NCI-H524 (cell line): ENCODE measurements at regions not wholly inside any gene's neighbourhood (a gene's known extent, or its start where the extent isn't known, plus 50 kb on each side); places are given as distances from the start of the nearest gene placed in this dataset.
"Not testable (repeated sequence)": the region's sequence is repeated elsewhere in the genome, so short reads cannot be mapped to it uniquely, and the experiment has no call there.

Experiments
- DNase-seq, 2 experiments: peaks; one replicate each; lab custom pipeline; 2025; lab: John Stamatoyannopoulos, UW

DNA sequence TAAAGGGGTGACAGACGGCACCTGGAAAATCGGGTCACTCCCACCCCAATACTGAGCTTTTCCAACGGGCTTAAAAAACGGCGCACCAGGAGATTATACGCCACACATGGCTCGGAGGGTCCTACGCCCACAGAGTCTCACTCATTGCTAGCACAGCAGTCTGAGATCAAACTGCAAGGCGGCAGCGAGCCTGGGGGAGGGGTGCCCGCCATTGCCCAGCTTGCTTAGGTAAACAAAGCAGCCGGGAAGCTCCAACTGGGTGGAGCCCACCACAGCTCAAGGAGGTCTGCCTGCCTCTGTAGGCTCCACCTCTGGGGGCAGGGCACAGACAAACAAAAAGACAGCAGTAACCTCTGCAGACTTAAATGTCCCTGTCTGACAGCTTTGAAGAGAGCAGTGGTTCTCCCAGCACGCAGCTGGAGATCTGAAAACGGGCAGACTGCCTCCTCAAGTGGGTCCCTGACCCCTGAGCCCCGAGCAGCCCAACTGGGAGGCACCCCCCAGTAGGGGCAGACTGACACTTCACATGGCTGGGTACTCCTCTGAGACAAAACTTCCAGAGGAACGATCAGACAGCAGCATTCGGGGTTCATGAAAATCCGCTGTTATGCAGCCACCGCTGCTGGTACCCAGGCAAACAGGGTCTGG, 162.8 kb upstream of the GJE1 start:
- DNase-seq = not testable (repeated sequence)

DNA sequence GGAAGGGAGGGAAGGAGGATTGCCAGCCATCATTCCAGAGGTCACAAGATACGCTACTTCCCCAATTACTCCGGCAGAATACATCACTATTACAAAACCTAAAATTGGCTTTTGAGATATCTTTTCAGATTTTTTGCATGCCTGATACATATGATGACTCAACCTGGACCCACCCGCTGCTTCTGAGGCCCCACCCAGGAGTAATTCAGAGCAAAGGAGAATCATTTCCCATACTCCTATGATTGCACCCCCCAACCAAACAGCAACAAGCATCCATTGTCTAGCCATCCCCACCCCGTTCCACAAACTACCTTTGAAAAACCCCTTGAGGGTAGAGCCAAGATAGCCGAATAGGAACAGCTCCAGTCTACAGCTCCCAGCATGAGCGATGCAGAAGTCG, 163.5 kb upstream of the GJE1 start:
- DNase-seq = no peak

DNA sequence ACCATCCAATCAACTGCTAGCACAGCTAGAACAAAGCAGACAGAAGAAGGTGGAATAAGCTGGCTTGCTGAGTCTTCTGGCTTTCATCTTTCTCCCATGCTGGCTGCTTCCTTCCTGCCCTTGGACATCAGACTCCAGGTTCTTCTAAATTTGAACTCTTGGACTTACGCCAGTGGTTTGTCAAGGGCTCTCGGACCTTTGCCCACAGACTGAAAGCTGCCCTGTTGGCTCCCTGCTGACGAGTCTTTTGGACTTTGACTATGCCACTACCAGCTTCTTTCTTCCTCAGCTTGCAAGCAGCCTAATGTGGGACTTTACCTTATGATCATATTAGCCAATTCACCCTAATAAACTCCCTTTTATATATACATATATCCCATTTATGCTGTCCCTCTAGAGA, 164.1 kb upstream of the GJE1 start:
- no peak for DNase-seq

DNA sequence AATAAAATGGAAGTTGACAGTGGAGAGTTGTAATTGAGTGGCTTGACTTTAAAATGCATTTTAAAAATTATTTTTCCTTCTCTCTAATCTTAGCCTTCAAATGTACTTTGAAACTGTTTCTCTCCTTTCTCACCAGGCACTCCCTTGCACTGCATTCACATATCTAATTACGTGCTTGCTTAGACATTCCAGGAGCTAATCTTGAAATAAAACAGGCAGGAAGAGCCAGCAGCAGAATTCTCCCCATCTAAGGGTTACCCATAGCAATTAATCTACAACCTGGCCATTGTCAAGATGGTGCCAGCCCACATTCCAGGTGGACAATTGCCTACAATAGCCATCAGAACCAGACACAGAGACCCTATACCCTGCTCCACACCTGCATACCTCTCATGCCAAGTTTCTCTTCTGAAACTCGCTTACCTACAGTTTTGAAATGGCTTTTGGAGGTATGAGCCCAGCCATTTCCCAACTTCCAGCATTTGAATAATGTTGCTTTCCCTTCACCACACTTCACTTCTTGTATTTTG, 167.6 kb upstream of the GJE1 start:
- DNase-seq = no peak

DNA sequence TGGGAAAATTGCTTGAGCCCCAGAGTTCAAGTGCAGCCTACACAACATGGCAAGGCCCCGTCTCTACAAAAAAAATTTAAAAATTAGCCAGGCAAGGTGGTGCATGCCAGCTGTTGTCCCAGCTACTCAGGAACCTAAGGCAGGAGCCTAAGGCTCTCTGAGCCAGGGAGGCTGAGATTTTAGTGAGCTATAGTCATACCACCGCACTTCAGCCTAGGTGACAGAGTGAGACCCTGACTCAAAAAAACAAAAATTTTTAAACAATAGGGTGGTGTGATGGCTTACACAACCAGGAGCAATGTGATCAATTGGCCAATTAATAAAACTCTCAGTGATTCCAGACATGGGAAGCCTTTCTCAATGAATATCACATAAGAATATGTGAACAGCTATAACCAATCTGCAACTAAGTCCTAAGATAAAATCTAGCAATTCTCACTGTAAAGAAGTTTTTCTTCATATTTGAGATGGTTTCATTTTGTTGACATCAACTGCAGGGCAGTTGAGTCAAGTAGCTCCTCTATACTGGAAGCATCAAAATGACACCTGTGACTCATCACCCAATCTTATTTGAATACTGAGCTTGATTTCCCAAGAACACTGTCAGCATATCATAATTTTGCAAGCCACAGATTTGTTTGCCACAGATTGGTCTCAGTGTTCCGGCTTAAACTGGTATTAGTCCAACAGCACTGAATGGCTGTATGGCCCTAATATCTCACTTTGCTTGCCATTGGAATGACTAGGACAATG, 169.0 kb upstream of the GJE1 start:
- DNase-seq = peak; percentile 36 to 46

DNA sequence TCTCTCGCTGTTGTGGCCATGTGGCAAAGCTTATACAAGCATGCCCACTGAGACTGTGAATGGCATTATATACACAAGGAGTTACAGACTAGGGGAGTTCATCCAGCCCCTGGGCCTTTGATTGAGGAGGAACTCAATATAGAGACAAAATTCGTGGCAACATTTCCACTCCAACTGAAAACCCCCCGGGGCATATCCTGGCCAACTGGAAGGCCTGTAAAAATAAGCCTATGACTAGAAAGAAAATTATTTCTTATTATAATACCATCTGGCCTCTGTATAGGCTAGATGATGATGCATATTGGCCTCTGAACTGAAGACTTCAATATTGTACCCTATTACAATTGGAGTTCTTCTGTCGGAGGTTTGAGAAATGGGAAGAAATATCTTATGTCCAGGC, 175.5 kb upstream of the GJE1 start:
- DNase-seq = no peak

DNA sequence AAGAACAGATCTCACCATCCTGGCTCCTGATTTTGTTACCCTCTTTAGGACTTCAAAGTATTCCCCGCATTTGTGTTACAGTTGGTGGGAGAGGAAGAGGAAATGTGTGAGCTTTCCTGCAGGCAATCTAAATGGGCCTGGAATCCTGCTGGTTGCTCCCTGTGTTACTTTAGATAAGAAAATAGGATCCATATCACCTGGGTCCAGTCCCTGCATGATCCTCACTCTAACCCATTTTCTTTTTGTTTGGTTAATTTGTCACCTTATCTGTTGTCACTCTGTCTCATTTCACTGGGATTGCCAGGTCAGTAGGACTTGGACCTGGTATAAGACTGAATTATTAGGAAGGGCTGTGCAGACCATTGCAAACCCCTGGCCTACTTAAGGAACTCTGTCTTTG, 175.9 kb upstream of the GJE1 start:
- no peak for DNase-seq

DNA sequence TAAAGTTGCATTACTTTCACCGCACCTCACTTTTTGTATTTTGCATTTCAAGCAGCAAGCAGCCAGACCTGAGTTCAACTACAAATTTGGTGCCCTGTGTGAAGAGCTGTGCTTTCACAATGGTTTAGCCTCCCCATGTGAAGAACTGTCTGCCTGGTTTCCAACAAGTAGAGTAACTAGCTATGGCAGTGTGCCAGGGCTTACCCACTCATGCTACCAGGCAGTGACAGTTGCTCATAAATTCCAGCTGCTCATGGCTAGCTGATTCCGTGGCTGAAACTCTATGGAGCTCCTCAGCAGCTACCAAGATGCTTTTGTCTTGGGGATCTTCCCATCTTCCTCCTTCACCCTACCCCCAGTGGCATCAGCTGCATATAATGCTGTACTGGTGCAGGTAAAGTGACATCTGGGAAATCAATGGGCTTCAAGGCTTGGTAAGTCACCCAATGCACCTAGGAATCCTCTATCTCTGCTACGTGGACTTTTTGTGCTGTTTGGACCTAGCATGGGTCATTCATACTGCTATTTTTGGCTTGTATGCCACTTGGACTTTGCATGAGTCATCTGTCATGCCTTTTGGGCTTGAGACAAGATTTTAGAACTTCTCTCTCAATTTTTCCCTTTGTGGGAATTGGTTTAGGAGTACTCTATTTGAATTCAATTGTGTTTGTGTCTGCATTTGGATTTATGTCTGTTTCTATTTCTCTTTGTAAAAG, 176.5 kb upstream of the GJE1 start:
- DNase-seq = peak in 1 of 2 experiments; percentile 53

DNA sequence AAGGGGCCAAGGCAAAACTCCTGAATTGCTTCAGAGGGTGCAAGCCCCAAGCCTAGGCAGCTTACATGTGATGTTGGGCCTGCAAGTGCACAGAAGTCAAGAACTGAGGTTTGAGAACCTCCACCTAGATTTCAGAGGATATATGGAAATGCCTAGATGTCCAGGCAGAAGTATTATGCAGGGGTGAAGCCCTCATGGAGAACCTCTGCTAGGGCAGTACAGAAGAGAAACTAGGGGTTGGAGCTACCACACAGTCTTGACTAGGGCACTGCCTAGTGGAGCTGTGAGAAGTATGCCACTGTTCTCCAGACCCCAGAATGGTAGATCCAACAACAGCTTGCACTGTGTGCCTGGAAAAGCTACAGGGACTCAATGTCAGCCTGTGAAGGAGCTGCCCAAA, 179.7 kb upstream of the GJE1 start:
- DNase-seq = no peak

DNA sequence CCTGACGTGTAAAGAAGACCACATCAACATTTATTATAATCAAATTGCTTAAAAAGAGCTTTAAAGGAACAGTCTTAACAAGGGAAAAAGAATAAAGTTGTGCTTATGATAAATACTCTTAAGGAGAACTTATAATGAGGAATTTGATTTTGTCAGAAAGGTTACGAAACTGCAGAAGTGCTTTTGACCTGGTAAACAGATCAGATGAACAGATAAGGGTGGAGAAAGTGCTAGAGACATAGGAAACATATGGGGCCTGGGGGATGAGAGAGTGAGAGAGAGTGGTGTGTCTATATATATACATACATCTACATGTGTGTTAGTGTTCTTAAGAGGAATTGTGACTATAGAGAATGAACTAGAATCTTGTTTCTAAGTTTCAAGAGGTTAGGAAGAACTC, 186.2 kb upstream of the GJE1 start:
- DNase-seq = no peak

DNA sequence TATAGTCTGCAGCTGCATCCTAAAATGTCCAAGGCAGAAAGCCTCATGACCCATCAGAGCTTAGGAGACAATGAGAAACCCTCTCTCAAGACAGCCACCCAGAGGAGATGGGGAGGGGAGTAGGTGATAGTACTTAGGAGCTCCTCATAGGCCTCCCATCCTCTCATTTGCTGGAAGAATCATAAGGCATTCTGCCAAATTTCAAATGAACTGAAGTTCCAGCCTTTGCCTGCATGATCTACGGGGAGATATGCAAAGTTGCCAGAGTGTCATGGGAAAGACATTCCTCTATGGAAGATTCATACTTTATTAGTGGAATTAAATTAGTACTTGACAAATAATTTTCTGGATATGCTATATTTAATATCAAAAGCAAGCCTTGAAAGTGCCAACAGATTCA, 194.1 kb upstream of the GJE1 start:
- no peak for DNase-seq

DNA sequence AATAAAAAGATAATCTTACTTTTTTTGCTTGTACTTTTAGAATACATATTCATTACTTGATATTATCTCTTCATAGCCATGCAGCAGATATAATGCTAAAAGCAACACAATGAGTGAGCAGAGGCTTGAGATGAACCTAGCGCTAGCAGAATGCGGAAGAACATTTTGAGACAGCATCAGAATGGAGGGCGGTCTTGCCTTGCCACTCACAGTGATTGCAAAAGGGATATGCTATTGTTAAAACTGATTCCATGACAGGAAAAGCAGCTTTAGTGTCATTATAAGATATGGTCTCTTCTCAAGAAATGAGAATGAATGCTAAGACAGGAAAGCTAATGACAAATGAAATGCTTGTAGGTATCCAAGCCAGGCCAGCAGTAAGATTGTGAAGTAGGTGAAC, 200.0 kb upstream of the GJE1 start:
- no peak for DNase-seq

DNA sequence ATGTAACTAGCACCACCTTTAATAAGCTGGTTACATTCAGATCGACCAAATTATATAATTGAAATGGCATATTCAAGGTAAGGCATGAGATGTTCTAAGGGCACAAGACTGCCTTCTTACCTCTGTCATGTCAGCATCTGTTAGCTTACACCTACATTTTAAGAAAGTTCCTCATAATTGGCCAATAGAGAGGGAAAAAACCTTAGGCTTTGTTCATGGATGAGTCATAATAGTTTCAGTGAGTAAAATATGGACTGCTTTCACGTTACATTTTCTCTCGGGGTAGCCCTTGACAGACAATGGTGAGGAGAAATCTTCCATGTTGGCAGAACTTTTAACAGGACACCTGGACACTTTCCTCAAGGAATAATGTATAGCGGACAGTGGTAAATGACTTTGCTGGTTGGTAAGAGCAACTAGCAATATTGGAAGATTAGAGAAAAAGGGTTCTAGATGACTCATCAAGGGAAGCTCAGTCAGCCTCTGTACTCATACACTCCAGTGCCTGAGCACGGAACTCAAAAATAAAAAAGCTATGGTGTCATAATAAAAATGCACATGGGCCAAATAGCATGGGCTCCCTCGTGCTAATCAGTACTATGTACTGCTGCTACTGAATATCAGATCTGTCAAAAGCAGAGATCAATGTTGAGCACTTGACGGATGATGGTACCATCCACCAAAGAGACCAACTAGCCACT, 206.4 kb upstream of the GJE1 start:
- DNase-seq = not testable (repeated sequence)

DNA sequence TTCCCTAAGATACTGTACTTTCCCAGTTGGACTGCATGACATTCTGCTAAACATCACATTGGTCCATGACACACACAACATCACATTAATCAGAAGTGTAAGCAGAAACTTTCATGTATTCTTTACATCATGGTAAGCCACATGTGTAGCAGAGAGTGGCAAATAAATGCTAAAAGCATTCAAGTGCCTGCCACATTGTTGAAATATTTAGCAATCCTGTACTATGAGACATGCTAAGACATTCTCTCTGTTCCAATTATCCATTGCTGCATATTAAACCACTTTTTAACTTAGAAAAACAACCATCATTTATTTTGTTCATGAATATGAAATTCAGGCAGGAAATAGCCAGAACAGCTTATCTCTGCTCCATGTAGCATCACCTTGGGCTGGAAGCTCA, 207.7 kb upstream of the GJE1 start:
- DNase-seq = no peak

DNA sequence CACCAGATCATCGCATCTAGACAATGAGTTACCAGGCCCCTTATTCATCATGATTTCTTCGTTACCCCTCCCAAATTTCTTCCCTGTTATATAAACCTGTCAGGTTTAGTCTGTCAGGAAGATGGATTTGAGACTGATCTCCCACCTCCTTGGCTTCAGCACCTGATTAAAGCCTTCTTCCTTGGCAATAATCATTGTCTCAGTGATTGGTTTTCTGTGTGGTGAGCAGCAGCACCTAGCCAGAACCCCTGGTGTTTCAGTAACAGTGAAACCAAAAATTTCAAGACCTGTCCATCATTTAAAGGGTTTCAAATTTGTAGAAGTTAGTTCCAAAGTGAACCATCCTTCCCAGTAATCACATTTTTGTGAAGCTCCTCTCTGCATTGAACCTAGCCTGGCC, 209.8 kb upstream of the GJE1 start:
- no peak for DNase-seq

DNA sequence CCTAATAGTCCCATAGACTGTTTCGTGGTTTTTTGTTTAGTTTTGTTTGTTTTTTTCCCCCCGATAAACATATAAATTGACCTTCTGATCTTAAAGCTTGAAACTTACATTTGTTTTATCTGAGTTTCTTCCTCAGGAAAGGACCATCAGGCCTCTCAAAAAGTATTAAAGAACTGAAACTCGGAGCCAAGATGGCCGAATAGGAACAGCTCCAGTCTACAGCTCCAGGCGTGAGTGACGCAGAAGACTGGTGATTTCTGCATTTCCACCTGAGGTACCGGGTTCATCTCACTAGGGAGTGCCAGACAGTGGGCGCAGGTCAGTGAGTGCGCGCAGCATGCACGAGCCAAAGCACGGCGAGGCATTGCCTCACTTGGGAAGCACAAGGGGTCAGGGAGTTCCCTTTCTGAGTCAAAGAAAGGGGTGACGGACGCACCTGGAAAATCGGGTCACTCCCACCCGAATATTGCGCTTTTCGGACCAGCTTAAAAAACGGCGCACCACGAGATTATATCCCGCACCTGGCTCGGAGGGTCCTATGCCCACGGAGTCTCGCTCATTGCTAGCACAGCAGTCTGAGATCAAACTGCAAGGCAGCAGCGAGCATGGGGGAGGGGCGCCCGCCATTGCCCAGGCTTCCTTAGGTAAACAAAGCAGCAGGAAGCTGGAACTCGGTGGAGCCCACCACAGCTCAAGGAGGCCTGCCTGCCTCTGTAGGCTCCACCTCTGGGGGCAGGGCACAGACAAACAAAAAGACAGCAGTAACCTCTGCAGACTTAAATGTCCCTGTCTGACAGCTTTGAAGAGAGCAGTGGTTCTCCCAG, 215.8 kb upstream of the GJE1 start:
- DNase-seq = not testable (repeated sequence)

DNA sequence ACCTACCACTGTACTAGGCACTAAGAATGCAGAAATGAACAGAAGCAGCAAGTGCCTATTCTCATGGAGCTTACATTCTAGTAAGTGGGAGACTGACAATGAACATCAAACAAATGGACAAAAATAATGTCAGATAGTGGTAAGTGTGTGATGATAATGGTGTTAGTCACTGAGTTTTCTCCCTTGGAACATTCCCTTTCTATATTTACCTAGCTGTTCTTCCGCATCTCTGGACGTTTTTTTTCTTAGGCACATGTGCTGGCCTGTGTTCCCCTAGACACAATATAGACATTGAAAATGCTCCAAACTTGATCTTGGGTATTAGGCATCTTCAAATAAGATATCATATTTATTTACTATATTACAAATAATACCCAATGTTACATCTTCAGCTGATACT, 218.1 kb upstream of the GJE1 start:
- no peak for DNase-seq

DNA sequence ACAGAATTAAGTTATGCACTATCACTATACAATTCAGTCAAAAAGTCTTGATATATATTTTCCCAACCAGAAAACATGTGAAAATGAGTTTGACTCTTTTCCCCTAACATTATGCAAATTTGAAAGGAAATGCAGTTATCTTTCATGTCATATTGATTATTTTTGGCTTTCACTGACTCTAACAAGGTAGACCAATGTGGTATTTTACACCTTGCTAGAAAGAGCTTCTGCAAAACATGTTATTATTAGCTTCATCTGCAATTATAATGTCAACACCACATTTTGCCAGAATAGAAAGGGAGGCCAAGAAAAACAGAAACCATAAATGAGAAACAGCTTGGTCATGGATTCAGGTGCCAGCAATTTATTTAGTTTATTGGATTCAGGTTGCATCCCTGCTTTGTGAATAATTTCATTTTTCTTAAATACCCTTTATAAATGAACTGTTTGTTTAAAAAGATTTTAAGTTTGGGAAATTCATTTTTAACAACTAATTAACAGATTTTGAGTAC, 226.1 kb upstream of the GJE1 start:
- DNase-seq = no peak

DNA sequence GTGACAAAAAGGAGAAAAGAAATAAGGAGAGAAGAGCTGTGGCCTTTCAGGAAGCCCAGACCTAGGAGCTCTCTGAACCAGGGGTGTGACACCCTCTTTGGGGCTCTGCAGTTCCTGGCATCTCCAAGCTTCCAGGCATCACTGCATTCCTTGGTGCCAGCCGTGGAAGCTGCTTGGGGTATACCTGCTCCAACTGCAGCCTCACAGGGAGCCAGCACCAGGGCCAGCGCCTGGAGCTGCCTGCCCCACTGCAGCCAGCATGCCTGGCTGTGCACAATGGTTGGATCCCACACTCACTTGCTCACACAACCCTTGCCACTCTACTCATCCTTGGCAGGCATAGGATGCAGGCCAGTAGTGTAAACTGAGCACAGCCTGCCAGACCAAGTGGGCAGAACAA, 242.1 kb upstream of the GJE1 start:
- no peak for DNase-seq

DNA sequence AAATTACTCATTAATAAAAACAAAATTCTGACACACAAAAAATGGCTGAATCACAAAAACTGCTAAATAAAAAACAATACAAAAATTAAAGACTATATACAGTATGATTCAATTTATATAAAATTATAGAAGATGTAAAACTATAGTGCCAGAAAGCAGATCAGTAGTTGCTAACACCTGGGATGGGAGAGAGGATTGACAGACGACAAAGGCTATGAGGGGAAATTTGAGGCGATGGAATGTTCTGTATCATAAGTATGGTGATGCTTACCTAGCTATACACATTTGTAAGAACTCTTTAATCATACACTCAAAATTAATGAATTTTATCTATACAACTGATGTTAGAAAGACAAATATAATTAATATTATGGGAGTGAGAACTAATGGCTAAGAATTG, 247.9 kb upstream of the GJE1 start:
- no peak for DNase-seq

DNA sequence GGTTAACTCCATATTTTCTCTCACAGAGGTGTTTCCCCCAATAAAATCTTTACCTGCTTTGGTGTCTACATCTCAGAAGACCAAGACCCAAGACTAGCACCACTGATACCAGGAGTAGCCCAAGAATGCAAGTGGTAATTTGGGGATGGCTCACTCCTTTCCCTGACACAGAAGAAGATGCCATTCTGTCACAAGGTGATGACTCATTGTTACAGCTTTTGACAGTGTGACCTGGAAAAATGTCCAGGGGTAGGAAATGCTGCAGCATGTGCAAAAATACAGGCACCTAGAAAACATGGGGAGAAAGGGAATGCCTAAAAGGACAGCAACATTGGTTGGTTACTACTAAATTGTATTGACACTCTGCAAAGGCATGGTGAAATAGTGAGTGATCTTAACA, 254.0 kb upstream of the GJE1 start:
- no peak for DNase-seq
